Stimulated activated CD8-positive, alpha-beta memory T cell treated with anti-CD3 and anti-CD28 coated beads, Interleukin-4, amount 100 ng/mL, for 1 hour (primary cell): ENCODE measurements at regions not wholly inside any gene's neighbourhood (a gene's known extent, or its start where the extent isn't known, plus 50 kb on each side); places are given as distances from the start of the nearest gene placed in this dataset.
"Not testable (repeated sequence)": the region's sequence is repeated elsewhere in the genome, so short reads cannot be mapped to it uniquely, and the experiment has no call there.

ENCODE experiments used
- DNase-seq, 2 donors: peaks; one replicate each; pipeline ENCODE4 v3.0.0-alpha.2; 2020; ENCODE audit warnings: low read depth in 2 of 2, low spot score in 1 of 2

DNA sequence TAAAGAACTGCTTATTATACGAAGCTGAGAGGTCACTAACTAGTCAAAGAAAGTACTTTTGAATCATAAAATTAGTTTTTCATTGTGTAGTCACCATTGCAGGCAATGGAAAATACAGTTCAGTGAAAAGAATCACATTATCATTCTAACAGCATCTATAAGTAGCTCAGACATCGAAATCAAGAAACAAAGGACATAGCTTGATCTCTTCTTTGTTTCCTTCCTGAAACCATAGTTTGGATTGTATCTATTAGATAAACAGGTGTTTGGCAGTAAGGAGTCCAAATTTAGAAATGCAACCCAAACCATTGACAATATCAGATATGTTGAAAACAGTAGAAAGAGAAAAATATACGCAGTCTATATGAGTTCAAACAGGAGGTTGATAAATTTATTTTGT, 697.3 kb downstream of the TFAP2A start:
- no peak for DNase-seq

- DNase-seq: no peak
These were observed 703.5 kb downstream of the TFAP2A start for GRCh38 chr6:9711365-9711764.

DNA sequence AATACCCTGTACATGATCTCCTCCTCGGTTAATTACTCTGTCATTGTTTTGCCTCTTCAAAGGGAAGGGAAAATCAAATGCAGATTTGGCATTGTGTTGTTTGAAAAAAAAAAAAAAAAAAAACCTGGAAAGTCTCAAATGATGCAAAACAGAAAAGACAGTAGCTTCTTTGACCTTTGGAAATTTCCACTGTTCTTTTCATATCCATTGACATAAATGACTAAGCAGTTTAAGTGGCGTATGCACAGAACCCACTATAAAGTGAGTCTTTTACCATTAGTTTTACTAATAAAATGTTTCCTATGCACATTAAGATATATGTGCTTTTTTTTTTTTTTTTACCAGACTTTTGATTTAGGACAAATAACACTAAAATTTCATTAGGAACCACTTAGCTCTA, 704.3 kb downstream of the TFAP2A start:
- no peak for DNase-seq

- no peak for DNase-seq
These were observed 706.3 kb downstream of the TFAP2A start for GRCh38 chr6:9708600-9708999.

- no peak for DNase-seq
These were observed 709.9 kb downstream of the TFAP2A start for GRCh38 chr6:9704989-9705388.

DNA sequence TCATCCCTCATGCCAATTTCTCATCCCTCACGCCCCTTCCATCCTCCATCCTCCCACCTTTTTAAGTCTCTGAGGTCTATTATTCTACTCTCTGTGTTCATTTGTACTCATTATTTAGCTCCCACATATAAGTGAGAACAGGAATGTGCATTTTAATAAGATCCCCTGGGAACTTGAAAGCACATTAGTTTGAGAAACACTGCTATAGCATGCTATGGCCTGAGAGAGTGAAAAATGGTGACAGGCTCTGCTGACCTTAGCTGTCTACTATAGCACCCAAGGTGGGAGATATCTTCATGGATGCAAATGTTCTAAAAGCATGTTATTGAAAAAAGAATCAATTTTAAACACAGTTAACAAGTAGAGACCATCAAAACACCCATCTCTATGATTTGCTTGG, 712.0 kb downstream of the TFAP2A start:
- no peak for DNase-seq

DNA sequence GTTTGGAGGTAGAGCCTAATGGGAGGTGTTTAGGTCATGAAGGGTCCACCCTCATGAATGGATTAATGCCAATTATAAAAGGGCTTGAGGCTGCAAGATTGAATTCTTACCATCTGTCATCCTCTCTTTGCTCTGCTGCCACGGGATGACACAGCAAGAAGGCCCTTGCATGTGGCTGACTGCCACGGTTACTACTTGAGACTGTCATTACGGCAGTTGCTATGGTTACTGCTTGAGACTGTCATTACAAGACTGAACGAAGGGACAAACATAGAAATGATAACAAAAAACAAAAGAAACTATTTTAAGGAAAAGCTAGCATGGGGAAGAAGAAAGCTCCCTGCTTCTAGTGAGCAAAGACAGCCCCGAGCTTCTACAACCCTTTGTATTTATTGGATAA, 715.0 kb downstream of the TFAP2A start:
- no peak for DNase-seq

DNA sequence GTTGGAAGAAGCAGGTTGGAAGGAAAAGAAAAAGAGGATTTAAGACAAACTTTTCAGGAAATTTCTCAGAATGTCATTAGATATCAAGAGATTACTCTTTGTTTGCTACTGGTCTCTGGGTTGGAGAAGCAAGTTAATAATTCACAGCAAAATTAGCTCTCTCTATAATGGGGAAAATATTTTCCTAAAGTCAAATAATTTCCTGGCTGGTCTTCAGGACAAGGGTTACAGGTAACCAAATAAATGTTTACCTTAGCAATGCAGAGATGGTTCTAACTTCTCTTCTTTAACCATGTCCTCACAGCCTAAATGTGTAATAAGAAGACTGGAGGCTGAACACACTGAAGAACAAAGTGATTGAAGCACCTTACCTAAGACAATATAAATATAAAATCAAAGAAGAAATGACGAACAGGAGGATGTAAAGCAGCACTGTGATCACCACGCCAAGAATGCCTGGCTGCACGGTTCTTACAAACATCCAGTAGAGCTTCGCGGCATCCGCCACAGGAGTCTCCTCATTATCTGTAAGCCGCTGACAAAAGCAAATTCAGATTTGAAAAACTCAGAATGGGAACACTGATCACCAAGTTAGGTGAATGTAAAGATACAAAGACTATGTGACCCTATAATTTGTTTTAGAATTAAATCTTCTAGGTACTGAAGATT, 717.5 kb downstream of the TFAP2A start:
- no peak for DNase-seq

- DNase-seq: no peak
These were observed 724.5 kb downstream of the TFAP2A start for GRCh38 chr6:9690388-9690787.

DNA sequence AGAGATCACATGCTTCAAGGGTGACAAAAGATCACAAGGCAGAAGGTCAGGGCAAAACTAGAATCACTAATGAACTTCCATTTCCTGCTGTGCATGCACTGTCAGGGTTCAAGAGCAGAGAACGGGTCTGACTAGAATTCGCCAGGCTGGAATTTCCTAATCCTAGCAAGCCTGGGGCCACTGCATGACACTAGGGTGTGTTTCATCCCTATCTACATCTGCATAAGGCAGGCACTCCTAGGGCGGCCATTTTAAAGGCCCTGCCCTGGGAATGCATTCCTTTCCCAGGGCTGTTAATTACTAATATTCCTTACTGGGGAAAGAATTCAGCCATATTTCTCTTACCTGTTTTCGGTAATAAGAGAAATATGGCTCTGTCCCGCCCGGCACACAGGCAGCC, 734.1 kb downstream of the TFAP2A start:
- not testable (repeated sequence) for DNase-seq

GRCh38 chr6:9675122-9675521, 739.8 kb downstream of the TFAP2A start:
- no peak for DNase-seq

GRCh38 chr6:9659848-9660247, 755.0 kb downstream of the TFAP2A start:
- DNase-seq: no peak

GRCh38 chr6:9657994-9658393, 756.9 kb downstream of the TFAP2A start:
- no peak for DNase-seq

DNA sequence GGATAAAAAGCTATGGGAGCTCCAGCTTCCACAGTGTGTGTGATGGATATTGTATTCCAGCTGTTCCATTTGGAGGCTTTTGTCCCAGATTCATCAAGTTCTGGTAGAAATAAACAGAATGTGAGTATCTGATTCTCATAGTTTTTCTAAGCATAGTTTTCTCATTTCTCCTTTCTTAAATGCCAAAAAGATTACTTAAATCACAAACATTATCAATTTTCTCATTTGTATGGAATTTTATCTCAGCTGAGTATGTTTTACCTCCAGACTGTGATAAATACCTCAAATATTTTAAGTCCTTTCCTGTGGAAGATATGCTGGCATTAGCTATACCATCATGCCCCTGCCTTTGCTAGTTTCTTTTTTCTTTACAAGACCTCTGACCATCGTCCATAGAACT, 767.3 kb downstream of the TFAP2A start:
- no peak for DNase-seq

GRCh38 chr6:9647071-9647445, 767.8 kb downstream of the TFAP2A start:
- no peak for DNase-seq

DNA sequence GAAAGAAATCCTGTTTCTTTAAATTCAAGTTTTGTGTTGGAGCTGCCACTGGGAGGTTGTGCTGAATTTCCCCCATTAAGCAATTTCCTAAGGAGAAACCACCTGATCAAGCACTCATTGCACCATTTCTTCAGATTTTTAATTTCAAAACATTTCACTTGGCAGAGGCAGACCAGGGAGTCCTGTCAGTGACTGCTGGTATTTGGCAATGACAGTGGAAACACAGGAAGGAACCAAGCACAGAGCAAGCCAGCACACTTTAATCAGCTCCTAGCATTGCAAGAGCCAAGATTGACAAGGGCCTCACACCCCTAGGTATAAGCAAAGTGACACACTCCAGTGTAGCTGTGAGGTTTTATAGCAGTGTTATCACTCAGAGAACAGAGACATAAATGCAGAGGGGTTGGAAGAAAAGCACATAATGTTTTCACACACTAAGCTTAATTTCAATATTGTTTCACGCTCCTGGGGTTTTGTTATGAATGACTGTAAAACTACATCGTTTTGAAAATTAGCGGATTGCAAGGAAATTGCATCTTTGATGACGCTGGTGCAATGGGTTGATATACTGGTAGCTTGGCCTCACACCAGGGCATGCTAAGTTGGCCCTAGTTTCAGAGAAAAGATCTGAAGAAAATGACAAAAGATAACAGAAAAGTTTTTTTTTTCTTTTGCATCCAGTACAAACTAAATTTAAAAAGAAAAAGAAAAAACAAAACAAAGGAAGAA, 768.4 kb downstream of the TFAP2A start:
- DNase-seq: no peak

DNA sequence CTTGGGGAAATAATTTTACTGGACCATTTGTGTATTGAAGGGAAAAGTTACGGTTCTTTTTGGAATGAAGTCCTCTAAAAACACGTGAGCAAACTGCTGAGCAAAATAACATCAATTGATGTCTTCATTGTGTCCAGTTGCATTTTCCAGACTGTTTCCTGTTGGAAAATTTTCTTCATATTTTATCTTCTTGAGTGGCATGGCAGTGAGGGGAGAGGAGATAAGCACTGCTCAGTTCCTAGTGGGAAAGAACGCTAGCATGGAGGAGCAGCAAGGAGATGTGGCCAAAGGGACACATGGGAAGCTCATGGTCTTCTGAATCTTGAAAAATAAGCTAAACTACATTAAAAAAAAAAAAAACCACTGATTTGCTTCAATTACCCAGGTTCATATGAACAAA, 776.0 kb downstream of the TFAP2A start:
- no peak for DNase-seq

- no peak for DNase-seq
These were observed 780.1 kb downstream of the TFAP2A start for GRCh38 chr6:9634776-9635175.

DNA sequence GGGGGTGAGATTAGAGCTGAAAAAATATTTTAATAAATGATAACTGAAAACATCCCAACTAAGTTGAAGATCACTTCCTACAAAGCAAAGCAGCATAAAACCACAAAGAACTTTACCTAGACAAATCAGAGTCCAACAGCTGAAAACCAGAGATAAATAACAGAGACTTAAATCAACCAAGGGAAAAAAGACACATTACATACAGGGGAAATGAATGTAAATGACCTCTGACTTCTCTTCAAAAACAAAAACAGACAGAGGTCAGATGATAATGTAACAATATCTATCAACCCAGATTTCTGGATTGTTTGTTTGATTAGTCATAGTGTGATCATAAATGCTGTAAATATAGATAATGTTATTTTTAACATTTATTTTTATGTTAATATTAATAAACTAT, 782.8 kb downstream of the TFAP2A start:
- no peak for DNase-seq

DNA sequence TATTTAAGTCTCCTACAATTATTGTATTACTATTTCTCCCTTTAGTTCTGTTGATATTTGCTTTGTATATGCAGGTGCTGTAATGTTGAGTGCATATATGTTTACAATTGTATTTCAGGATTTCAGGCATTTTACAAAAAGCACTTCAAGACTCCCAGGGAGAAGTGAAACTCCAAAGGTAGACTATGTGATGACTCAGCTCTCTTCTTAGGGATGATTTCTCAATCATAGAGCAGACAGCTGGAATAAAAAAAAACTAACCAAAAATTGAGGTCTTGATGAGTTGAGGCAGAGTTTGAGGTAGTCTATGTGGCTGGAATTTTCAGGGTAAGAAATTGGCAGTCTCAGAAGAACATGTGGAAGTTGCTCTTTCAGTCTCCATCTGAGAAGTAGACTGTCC, 786.1 kb downstream of the TFAP2A start:
- DNase-seq: no peak

- no peak for DNase-seq
These were observed 787.0 kb downstream of the TFAP2A start for GRCh38 chr6:9627916-9628315.

DNA sequence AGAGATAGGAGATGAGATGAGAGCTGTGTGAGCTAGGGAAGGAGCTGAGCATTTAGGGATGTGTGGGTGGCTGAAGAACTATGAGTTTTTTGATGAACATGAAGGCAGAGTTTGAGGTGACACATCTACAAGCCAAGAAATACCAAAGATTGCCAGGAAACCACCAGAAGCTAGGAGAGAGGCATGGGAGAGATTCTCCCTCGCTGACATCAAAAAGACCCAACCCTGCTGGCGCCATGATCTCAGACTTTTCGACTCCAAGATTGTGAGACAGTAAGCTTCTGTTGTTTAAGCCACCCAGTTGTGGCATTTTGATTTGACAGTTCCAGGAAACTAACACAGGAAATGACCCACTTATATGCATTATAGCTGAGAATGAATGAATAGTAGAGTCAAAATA, 790.9 kb downstream of the TFAP2A start:
- DNase-seq: no peak

DNA sequence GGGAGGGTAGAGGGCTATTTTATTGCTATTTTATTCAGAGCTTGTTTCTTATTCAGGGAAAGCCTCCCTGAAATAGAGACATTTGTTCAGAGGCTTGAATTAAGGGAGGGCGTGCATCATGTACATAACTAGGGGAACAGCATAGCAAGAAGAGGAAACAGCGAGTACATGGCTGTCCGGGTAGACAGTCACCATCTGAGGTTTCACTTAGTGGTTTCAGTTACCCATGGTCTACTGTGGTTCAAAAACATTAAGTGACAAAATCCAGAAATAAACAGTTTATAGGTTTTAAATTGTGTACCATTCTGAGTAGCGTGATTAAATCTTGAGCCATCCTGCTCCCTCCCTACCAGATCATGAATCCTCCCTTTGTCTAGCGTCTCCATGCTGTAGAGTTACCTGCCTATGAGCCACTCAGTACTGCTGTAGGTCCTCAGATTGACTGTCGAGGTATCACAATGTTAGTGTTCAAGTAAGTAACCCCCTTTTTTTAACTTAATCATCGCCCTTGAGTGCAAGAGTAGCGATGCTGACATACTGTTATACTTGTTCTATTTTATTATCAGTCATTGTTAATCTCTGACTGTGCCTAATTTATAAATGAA, 791.5 kb downstream of the TFAP2A start:
- DNase-seq: no peak
